GM12878 (cell line): ENCODE measurements at regions not wholly inside any gene's neighbourhood (a gene's known extent, or its start where the extent isn't known, plus 50 kb on each side); places are given as distances from the start of the nearest gene placed in this dataset.

Source experiments
- ATAC-seq: fragments of 200-7000 bp; cut with Tn5 transposase; 3 replicates; pipeline ENCODE4 v1.9.1; 2020; ENCODE audit warnings: mild to moderate bottlenecking, moderate library complexity
- BruUV-seq: library from RNA; stranded (reverse); fragments of 400-500 nt; replicated peaks from 2 replicates; lab custom pipeline; 2021; lab: Mats Ljungman, UMichigan
- CTCF ChIA-PET: fragments of 300-600 bp; sonication (Branson Sonifier 250); formaldehyde crosslinking; extraction: SDS; loops from one replicate; lab custom pipeline; 2021; ENCODE audit warnings: inconsistent platforms; lab: Yijun Ruan, JAX
- POLR2A ChIA-PET: fragments of 350-600 bp; formaldehyde crosslinking; extraction: SDS; loops from one replicate; lab custom pipeline; 2021; ENCODE audit warnings: inconsistent platforms; lab: Charles Lee
- RAD21 ChIA-PET: fragments of 300-600 bp; sonication (Branson Sonifier 250); formaldehyde crosslinking; loops from one replicate; lab custom pipeline; 2023; ENCODE audit warnings: antibody characterized with exemption; ENCODE audit not compliant: unreplicated experiment; lab: Charles Lee
- SMC1A ChIA-PET: fragments of 300-600 bp; sonication (Branson Sonifier 250); formaldehyde crosslinking; loops from one replicate; lab custom pipeline; 2023; ENCODE audit not compliant: unreplicated experiment, uncharacterized antibody; lab: Charles Lee
- DNase-seq: peaks from one replicate; pipeline ENCODE4 v3.0.0-alpha.2; 2011; ENCODE audit warnings: low read depth, low spot score
- FAIRE-seq: peaks from 3 replicates; lab custom pipeline; 2011; peaks lifted over from hg19 to GRCh38; lab: Jason Lieb, UNC
- H2AFZ ChIP-seq: 2 replicates; pipeline ENCODE4 v1.6.0; 2011; ENCODE audit warnings: low read depth, low read length, control low read depth; ENCODE audit not compliant: control insufficient read depth
- H3K27ac ChIP-seq: 2 replicates; pipeline ENCODE4 v1.5.1; 2011; ENCODE audit warnings: control low read depth; ENCODE audit not compliant: control insufficient read depth, insufficient read depth
- H3K27me3 ChIP-seq, 2 experiments: replicated peaks in 1 of 2; 2 replicates each; pipeline versions ENCODE4 v1.6.0 to v1.6.1; 2011; ENCODE audit warnings: low read length in 1 of 2; ENCODE audit not compliant: control insufficient read depth in 2 of 2, insufficient read depth in 2 of 2
- H3K36me3 ChIP-seq, 2 experiments: 2 replicates each; pipeline ENCODE4 v1.5.1; 2011; ENCODE audit warnings: low read length in 1 of 2; ENCODE audit not compliant: control insufficient read depth in 2 of 2, insufficient read depth in 2 of 2
- H3K4me1 ChIP-seq: 2 replicates; pipeline ENCODE4 v1.6.1; 2011; ENCODE audit warnings: mild to moderate bottlenecking, low read length, moderate library complexity, mixed read lengths; ENCODE audit not compliant: control insufficient read depth, insufficient read depth
- H3K4me2 ChIP-seq: 2 replicates; pipeline ENCODE4 v1.6.0; 2011; ENCODE audit warnings: control low read depth; ENCODE audit not compliant: control insufficient read depth, insufficient read depth
- H3K4me3 ChIP-seq: fragments of 200-600 bp; sonication (generic); 2 replicates; pipeline ENCODE4 v1.5.1; 2016
- H3K79me2 ChIP-seq: 2 replicates; pipeline ENCODE4 v1.6.0; 2011; ENCODE audit warnings: low read length; ENCODE audit not compliant: control insufficient read depth, insufficient read depth
- H3K9ac ChIP-seq: 2 replicates; pipeline ENCODE4 v1.8.0; 2011; ENCODE audit warnings: low read length, control low read depth, mixed read lengths; ENCODE audit not compliant: control insufficient read depth, insufficient read depth
- H3K9me3 ChIP-seq: replicated peaks from 3 replicates; pipeline ENCODE4 v1.5.1; 2011; ENCODE audit warnings: mild to moderate bottlenecking, low read length; ENCODE audit not compliant: control insufficient read depth, insufficient read depth
- H4K20me1 ChIP-seq: 2 replicates; pipeline ENCODE4 v1.6.0; 2011; ENCODE audit not compliant: control insufficient read depth, insufficient read depth
- ASH2L ChIP-seq: fragments of 300-600, 200-600 bp; sonication (generic); IDR thresholded peaks from 2 replicates; pipeline ENCODE4 v1.6.1; 2017; ENCODE audit warnings: low read depth, mild to moderate bottlenecking, borderline replicate concordance
- CEBPB ChIP-seq, 2 experiments: fragments of 150-350 bp in 1 of 2; IDR thresholded peaks; 2 replicates each; pipeline ENCODE4 v1.6.1; 2012 to 2014; ENCODE audit warnings: low read depth in 2 of 2, low read length in 2 of 2, borderline replicate concordance in 1 of 2, inconsistent platforms in 1 of 2
- CHD4 ChIP-seq: fragments of 200-600 bp; sonication (generic); IDR thresholded peaks from 2 replicates; pipeline ENCODE4 v1.6.1; 2016; ENCODE audit warnings: mild to moderate bottlenecking
- CREB1 ChIP-seq: IDR thresholded peaks from 2 replicates; pipeline ENCODE4 v1.6.1; 2012; ENCODE audit warnings: low read depth, mild to moderate bottlenecking, inconsistent platforms
- FOXK2 ChIP-seq: fragments of 450-650 bp; IDR thresholded peaks from 2 replicates; pipeline ENCODE4 v1.6.1; 2017; ENCODE audit warnings: mild to moderate bottlenecking, moderate library complexity
- NFYA ChIP-seq: IDR thresholded peaks from 2 replicates; pipeline ENCODE4 v1.6.1; 2011; ENCODE audit warnings: low read depth, mild to moderate bottlenecking, low read length, improper control_type of control experiment, borderline replicate concordance
- POLR2AphosphoS5 ChIP-seq: IDR thresholded peaks from 2 replicates; pipeline ENCODE4 v1.6.1; 2011; ENCODE audit warnings: mild to moderate bottlenecking, low read length, inconsistent platforms
- SMAD5 ChIP-seq: IDR thresholded peaks from 2 replicates; pipeline ENCODE4 v1.6.1; 2016; ENCODE audit warnings: antibody characterized with exemption, low read depth
- SRF ChIP-seq, 2 experiments: IDR thresholded peaks; 2 replicates each; pipeline ENCODE4 v1.6.1; 2011; ENCODE audit warnings: low read depth in 2 of 2, low read length in 2 of 2, mild to moderate bottlenecking in 1 of 2, moderate library complexity in 1 of 2
- WRNIP1 ChIP-seq: IDR thresholded peaks from 2 replicates; pipeline ENCODE4 v1.6.1; 2011; ENCODE audit warnings: low read depth, low read length, improper control_type of control experiment, borderline replicate concordance
- ZBTB33 ChIP-seq: fragments of 450-650 bp; IDR thresholded peaks from 2 replicates; pipeline ENCODE4 v1.6.1; 2017; ENCODE audit warnings: mild to moderate bottlenecking
- ZNF384 ChIP-seq: IDR thresholded peaks from 2 replicates; pipeline ENCODE4 v1.6.1; 2012; ENCODE audit warnings: low read depth, mild to moderate bottlenecking, low read length, improper control_type of control experiment, borderline replicate concordance
- WGBS: methylation state at CpG from one replicate; pipeline ENCODE4 v1.1.6; 2016; ENCODE audit warnings: low lambda C conversion rate; ENCODE audit not compliant: insufficient replicate concordance, insufficient coverage; ENCODE audit errors: missing lambda C conversion rate; 5-methylcytosine and 5-hydroxymethylcytosine counted together
- in situ Hi-C: fragments of 300-500 bp; cut with MboI; formaldehyde crosslinking; loops from 9 replicates; pipeline ENCODE4 v1.14.3; 2018; ENCODE audit warnings: mixed read lengths
- intact Hi-C: fragments of 100-400 bp; cut with micrococcal nuclease; formaldehyde crosslinking; loops from one replicate; pipeline ENCODE4 v1.14.2; 2022; ENCODE audit not compliant: unreplicated experiment
- TF ChIP-seq, protein P1 (sequence below), 3 experiments: IDR thresholded peaks in 2 of 3; conservative IDR thresholded peaks in 1 of 3; 2 replicates each; pipeline ENCODE4 v1.5.1; 2011; ENCODE audit warnings: low read depth in 3 of 3, low read length in 3 of 3, mild to moderate bottlenecking in 3 of 3, control low read depth in 2 of 3, moderate library complexity in 2 of 3, inconsistent platforms in 1 of 3, mixed read lengths in 1 of 3; ENCODE audit not compliant: control insufficient read depth in 2 of 3, insufficient read depth in 1 of 3; ENCODE audit errors: extremely low read depth in 1 of 3

- no peaks in the 10 kb centered on the region for H3K9me3 ChIP-seq
- POLR2A ChIA-PET: no interaction called here
- H3K36me3 ChIP-seq: no peaks in the 10 kb centered on the region
- SMC1A ChIA-PET: no interaction called here
- TF ChIP-seq, protein P1, sequence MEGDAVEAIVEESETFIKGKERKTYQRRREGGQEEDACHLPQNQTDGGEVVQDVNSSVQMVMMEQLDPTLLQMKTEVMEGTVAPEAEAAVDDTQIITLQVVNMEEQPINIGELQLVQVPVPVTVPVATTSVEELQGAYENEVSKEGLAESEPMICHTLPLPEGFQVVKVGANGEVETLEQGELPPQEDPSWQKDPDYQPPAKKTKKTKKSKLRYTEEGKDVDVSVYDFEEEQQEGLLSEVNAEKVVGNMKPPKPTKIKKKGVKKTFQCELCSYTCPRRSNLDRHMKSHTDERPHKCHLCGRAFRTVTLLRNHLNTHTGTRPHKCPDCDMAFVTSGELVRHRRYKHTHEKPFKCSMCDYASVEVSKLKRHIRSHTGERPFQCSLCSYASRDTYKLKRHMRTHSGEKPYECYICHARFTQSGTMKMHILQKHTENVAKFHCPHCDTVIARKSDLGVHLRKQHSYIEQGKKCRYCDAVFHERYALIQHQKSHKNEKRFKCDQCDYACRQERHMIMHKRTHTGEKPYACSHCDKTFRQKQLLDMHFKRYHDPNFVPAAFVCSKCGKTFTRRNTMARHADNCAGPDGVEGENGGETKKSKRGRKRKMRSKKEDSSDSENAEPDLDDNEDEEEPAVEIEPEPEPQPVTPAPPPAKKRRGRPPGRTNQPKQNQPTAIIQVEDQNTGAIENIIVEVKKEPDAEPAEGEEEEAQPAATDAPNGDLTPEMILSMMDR (IDR thresholded peaks at IDR 0.05 in 2 of 3, conservative IDR thresholded peaks at IDR 0.05 in 1 of 3; ENCODE audit: control insufficient read depth in 2 of 3, extremely low read depth in 1 of 3, insufficient read depth in 1 of 3, low read depth in 3 of 3, low read length in 3 of 3): no peak
- TF ChIP-seq CREB1 (no peak), SMAD5 (no peak), ASH2L (no peak)
- H3K27me3 ChIP-seq: no peaks in the 10 kb centered on the region
- 44% methylated on average over 2 of the region's 2 CpGs for WGBS
- ATAC-seq (no peak), FAIRE-seq (no peak), DNase-seq (no peak)
- no peak overlapping the region for H3K4me2 ChIP-seq
- H3K79me2 ChIP-seq: no peaks in the 10 kb centered on the region
- no peak overlapping the region for H3K27ac ChIP-seq
- intact Hi-C loops (no loop called here), in situ Hi-C loops (no loop called here)
- H4K20me1 ChIP-seq: no peaks in the 10 kb centered on the region
- no peak overlapping the region for H3K9ac ChIP-seq
- no peaks in the 10 kb centered on the region for H3K4me1 ChIP-seq
- RAD21 ChIA-PET: no interaction called here
- BruUV-seq: no TSS peak
- no peak overlapping the region for H3K4me3 ChIP-seq
- CTCF ChIA-PET: no interaction called here
- no peak overlapping the region for H2AFZ ChIP-seq
Measured at GRCh38 chr9:20033511-20033910, 244.7 kb upstream of the SLC24A2 start.

GRCh38 chr9:20032413-20033006, 243.7 kb upstream of the SLC24A2 start:
- no peak overlapping the region for H3K27ac ChIP-seq
- DNase-seq (no peak), ATAC-seq (no peak), FAIRE-seq (no peak)
- no TSS peak for BruUV-seq
- no peak overlapping the region for H2AFZ ChIP-seq
- ChIA-PET RAD21 (no interaction called here), CTCF (interaction anchor here (0.6 kb wide), 1 partner anchor 1286 kb away, joined by 3 read pairs; no protein-coding TSS in a partner anchor), SMC1A (no interaction called here), POLR2A (no interaction called here)
- in situ Hi-C loops: no loop called here
- H3K9me3 ChIP-seq: no peaks in the 10 kb centered on the region
- no peak overlapping the region for H3K4me3 ChIP-seq
- H3K4me2 ChIP-seq: no peak overlapping the region
- 67% methylated on average over 8 of the region's 8 CpGs for WGBS
- H4K20me1 ChIP-seq: no peaks in the 10 kb centered on the region
- H3K27me3 ChIP-seq: no peaks in the 10 kb centered on the region
- intact Hi-C loops: no loop called here
- H3K4me1 ChIP-seq: no peaks in the 10 kb centered on the region
- no peak overlapping the region for H3K9ac ChIP-seq
- no peaks in the 10 kb centered on the region for H3K36me3 ChIP-seq
- H3K79me2 ChIP-seq: no peaks in the 10 kb centered on the region
- TF ChIP-seq SRF (IDR thresholded peaks at IDR 0.05; ENCODE audit: low read depth in 2 of 2, low read length in 2 of 2): no peak
- no peak for TF ChIP-seq POLR2AphosphoS5
- TF ChIP-seq CEBPB (IDR thresholded peaks at IDR 0.05; ENCODE audit: borderline replicate concordance in 1 of 2, low read depth in 2 of 2, low read length in 2 of 2): no peak
- TF ChIP-seq ZBTB33: no peak
- no peak for TF ChIP-seq WRNIP1
- TF ChIP-seq FOXK2: no peak
- TF ChIP-seq ZNF384: no peak
- no peak for TF ChIP-seq CHD4
- TF ChIP-seq NFYA: no peak
